ENCODE measurements at regions not wholly inside any gene's neighbourhood (a gene's known extent, or its start where the extent isn't known, plus 50 kb on each side); places are given as distances from the start of the nearest gene placed in this dataset.
A peak's percentile ranks its signal among the peaks of the same experiment; 100 is the strongest.

GRCh38 chr1:39085174-39085573 is 59.0 kb downstream of the NDUFS5 start:
- no peak for DNase-seq (ENCODE audit: low read depth)

- peak; percentile 53 for DNase-seq (ENCODE audit: low read depth)
Observed at GRCh38 chr1:39086386-39086785, 60.2 kb downstream of the NDUFS5 start.

GRCh38 chr1:39086865-39087409 is 60.8 kb downstream of the NDUFS5 start:
- DNase-seq (ENCODE audit: low read depth): peak; percentile 59

DNA sequence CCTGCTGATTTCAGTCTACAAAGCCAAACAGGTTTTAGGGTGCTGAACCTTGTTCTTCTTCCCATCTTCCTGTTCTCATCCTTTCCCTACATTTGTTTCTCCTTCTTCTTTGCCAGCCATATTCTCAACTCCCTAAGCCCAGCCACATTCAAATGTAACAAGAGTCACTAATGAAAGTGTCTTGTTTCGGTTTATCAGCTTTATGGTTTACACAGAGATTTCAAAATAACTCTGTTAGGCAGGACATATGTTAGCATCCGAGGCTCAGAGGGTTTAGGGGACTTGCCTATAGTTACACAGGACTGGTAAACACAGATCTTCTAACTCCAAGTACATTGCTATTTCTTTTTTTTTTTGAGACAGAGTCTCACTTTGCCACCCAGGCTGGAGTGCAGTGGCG is 61.3 kb downstream of the NDUFS5 start:
- no peak for DNase-seq (ENCODE audit: low read depth)

DNA sequence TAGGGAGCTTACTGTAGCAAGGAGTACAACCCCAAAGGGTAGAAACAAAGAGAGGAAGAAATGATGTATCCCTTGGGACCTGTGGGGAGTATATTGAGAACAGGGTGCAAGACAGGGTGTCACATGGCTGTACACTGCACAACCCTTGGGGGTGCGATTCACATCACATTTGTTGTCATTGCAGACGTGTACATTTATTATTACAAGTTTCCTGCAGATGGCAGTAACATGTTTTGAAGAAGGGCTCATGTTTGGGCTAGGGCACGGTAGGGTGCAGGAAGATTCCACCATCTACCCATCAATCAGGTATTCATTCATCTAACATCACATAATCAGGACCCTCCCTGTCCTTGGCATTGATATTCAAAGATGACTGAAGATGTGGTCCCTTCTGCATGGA is 62.5 kb downstream of the NDUFS5 start:
- no peak for DNase-seq (ENCODE audit: low read depth)

DNA sequence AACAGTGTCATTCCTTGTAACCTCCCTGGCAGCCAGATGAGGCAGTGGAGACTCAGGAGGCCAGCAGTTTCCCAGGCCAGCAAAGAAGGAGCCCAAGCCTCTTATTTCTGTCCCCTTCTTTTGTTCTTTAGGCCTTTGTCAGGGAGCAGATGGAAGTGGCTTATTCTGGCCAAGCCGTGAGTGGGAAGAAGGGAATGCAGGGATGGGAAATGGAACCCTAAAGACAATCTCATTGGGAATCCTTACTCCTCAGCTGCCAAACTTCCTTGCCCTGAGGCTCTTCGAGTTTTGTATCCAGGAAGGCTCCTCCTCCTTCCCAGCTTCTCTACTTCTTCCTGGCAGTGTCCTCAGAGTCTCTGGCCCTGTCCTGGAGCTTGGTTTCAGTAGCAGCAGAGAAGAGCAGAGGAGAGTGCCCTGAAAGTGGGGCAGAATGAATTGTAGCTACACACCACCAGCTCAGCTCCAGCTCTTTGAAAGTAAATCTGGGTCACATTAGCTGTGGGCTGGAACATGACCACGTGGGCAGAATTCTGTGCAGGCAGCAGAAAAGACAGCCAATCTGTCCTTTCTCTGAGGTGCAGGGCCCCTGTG is 63.9 kb downstream of the NDUFS5 start:
- peak; percentile 84 for DNase-seq (ENCODE audit: low read depth)

DNA sequence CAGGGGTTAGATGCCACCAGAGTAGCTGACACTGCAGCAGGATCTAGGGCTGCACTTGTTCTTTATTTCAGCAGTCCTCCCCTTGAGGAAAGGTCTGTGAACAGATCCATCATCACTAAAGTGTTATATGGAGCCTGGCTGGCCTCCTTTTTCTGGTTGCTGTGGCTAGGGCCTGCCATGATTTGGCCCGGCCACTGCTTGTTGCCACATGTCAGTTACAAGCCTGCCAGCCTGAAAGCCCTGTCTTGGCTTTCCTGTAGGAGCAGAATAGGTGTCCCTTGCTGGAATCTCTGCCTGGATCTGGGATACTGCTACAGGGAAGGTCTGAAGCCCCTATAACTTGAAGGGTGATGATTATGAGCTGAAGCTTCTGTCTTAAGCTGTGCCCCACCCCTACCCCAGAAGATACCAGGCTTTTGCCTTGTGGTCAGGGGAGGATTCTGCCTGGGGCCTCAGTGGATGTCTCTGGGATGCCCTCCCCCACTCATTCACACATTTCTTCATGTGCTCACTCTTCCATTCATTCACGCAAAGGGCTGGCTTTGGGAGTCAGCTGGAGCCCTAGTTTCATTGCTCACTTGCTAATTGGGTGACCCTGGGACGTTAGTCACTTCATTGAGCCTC is 64.7 kb downstream of the NDUFS5 start:
- no peak for DNase-seq (ENCODE audit: low read depth)

GRCh38 chr1:39091845-39092645 is 65.9 kb downstream of the NDUFS5 start:
- DNase-seq (ENCODE audit: low read depth): peak; percentile 82

DNA sequence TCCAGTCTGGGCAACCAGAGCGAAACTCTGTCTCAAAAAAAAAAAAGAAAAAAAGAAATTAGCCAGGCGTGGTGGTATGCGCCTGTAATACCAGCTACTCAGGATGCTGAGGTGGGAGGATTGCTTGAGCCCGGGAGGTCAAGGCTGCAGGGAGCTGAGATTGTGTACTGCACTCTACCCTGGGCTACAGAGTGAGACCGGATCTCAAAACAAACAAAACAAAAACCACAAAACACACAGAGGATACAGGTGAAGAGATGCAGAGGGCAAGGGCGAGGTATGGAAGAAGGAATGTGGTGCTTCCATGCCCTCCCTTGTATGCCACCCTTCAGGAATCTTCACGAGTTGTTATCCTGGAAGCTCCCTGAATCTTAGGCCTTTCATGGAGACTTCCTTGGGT is 68.5 kb downstream of the NDUFS5 start:
- no peak for DNase-seq (ENCODE audit: low read depth)

DNA sequence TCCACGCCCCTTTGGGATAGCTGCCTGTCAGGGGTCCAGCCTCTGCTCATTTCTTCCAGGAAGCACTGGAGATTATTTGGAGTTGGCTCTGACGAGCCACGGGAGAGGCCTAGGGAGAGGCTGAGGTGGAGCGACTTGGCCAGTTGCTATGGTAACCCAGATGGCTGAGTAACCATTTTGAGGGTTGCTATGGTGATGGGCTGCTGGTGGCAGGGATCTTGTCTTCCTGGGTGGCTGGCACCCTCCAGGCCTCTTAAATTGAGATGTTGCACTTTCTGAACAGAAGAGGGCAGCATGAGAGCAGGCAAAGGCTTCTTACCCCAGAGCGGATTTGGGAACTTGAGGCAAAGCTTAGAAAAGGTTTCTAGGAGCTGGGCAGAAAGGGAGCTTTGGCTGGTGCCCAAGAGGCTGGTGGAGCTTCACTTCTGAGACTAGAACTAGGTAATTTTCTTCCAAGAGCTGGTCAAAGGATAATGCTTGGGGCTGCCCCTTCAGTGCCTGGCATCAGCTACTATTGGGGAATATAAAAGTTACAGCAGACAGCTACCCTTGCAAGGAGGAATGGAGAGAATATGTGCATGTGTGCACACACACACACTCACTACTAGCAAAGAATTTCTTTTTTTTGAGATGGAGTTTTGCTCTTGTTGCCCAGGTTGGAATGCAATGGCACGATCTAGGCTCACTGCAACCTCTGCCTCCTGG is 72.5 kb downstream of the NDUFS5 start:
- DNase-seq (ENCODE audit: low read depth): peak; percentile 98

DNA sequence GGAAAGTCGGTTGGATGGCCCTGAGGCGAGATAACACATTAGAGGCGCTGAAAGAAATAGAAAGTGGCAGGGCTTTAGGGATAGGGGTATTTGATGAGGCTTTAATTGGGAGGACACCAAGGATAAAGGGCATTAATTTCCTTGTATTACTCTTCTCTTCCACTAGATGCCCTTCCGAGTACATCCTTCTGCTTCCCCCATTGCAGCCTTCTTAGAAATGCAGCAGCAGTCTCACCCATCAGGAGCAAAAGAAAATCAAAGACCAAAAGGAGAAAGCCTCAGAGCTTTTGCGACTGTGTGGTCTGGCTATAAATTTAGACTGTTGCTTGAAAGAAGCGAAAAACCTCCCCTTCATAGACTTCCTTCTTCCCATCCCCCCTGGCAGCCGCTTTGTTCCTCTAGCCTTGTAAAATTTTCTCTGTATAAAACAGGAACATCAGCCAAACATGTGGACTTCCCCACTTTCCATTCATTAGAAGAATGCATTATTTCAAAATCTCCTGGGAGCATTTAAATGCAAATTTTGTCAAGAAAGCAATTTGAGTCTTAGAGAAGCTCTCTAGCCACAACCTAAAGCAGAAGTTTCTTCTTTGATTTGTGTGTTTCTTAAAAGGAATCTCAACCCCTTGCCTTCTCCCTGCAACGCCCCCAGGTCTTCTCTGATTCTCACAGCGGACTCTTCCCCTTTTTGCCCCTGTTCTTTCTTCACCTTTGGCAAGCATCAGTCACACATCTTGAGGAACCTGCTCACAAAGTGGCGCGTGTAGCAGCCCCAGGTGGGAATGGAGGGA is 76.6 kb downstream of the NDUFS5 start:
- peak; percentile 85 for DNase-seq (ENCODE audit: low read depth)

DNA sequence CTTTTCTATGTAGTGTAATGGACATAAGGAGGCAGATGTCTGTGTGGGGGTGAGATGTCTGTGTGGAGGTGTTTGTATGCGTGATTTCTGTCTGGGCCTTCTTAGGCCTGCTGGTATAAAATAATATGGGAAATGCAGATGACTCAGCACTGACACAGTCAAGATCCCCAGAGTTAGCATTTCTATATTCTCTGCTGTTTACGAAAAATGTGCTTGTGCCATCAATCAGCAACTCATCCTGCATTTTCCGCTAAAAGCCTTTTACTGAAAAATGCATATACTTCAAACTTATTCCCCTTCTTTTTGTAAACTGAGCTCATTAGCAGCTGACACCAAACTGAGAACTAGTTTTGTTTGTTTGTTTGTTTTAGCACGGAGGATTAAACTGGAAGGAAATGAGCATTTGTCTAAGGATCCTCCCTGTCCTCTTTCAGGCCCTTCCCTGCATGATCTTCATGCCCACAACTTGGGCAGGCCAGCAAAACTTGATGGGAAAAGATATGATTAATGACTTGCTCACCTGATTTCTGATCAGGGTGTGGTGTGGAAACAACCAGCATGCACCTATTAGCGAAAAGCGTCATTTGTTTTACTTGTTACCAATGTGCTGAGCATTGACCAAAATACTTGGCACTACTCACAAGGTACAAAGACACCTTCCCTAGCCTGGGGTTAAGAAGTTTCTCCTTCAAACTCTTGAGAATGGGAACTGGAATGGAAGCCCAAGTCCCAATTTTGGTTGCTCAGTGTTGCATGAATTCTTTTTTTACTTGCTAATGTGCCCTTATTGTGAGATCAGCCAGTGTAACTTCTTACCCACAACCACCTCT is 77.4 kb downstream of the NDUFS5 start:
- peak; percentile 76 for DNase-seq (ENCODE audit: low read depth)

- DNase-seq (ENCODE audit: low read depth): peak; percentile 56
Observed at GRCh38 chr1:39104158-39105060, 78.3 kb downstream of the NDUFS5 start.

GRCh38 chr1:39105061-39105840 is 79.1 kb downstream of the NDUFS5 start:
- DNase-seq (ENCODE audit: low read depth): peak; percentile 75

DNA sequence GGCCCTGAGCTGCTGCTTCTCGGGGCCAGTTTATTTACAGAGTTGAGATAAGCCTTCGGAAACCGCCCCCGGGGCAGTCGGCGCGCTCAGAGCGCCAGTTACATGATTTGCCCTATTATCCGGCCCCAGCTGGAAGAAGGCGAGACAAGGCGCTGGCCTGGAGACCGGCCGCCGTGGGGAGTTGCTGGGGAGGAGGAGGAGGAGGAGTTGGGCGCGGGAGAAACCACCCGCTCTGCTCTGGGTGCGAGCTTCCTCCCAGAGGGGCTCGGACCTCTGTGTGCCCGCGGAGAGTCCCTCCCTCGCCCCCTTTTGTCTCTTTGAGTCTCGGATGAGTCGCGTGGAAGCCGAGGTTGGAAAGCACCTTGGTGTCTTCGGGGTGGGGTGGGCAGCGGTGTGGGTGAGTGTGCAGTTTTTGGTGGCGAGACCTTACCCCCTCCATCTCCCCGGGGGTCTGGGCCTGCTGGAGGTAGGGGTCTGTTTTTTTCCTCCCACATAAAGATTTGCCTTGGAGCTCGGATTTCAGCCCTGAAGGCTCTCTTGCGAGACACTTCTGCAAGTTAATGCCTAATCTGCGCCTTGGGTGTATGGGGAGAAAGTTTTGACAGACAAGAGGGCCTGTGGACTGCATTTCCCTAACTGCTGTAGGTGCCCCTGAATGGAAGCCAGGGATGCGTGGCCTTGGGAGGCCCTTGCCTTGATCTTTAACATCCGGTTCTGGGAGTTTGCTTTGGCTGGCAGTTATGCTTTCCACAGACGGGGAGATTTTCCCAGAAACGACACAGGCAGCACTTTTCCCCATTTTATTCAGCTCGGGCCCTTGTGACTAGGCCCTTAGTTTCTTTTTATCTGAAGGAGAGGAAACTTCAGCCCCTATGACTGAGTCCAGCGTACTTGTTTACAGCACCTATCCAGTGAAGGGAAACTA is 80.0 kb downstream of the NDUFS5 start:
- DNase-seq (ENCODE audit: low read depth): peak; percentile 66

DNA sequence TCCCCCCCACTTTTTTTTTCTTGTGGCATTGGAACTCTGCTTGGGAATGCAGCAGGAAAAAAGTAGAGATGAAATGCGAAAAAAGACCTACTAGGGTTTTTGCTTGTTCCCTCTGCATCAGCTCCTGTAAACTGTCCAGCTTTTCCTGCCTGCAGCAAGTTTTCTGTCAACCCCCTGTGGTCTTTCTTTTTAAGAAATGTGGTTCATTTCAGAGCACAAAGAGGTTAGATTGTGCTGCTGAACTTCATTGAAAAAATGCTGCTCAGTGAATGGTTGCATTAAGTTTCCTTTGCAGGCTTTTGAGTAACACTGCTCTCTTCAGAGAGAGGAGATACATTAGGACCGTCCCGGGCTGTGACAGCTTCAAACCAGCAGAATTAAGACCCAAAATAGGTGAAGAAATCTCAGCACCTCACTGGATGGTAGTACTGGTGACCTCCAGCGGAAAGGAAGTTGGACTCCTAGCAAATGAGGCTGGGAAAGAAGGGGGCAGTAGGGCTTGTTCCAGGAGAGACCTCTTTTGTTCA is 80.7 kb downstream of the NDUFS5 start:
- DNase-seq (ENCODE audit: low read depth): no peak

Data from EH (cell line).